ENCODE measurements at regions not wholly inside any gene's neighbourhood (a gene's known extent, or its start where the extent isn't known, plus 50 kb on each side); places are given as distances from the start of the nearest gene placed in this dataset.

DNA sequence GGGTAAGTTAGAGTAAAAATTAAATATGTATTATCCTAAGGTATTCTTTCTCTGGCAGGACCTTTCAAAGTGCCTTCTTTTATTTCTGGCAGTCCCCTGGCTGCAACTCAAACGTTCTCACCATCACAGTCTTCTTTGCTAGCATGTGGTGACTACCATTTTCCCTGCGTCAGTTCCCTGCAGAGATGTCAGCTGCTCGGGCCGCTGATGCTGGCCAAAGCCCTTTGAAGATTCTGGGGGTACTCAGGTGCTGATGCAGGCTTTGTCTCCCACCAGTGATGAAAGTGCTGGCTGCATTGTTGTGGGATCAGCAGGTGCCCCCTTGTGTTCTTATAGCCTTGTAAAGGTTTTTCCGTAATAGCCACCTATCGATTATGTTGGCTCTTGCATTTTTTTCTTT is 140.1 kb downstream of the BTBD3 start:
- TF ChIP-seq POLR2A (IDR thresholded peaks at IDR 0.05) (no peak), CTCF (IDR thresholded peaks at IDR 0.05) (no peak)
